Activated B cell treated with CpG ODN at 0.5 μM for 24 hours (primary cell): ENCODE measurements at regions not wholly inside any gene's neighbourhood (a gene's known extent, or its start where the extent isn't known, plus 50 kb on each side); places are given as distances from the start of the nearest gene placed in this dataset.

Experiments
- ATAC-seq: fragments of 200-7000 bp; cut with Tn5 transposase; one replicate; pipeline ENCODE4 v1.10.0; 2021; ENCODE audit warnings: low read depth, mild to moderate bottlenecking, moderate library complexity
- CTCF ChIA-PET: fragments of 350-600 bp; sonication (Branson Sonifier 250); formaldehyde crosslinking; loops from one replicate; lab custom pipeline; 2021; ENCODE audit warnings: antibody characterized with exemption; lab: Charles Lee
- POLR2A ChIA-PET: fragments of 350-600 bp; sonication (Branson Sonifier 250); formaldehyde crosslinking; loops from one replicate; lab custom pipeline; 2021; ENCODE audit warnings: antibody characterized with exemption; lab: Charles Lee
- DNase-seq: peaks from one replicate; pipeline ENCODE4 v3.0.0; 2022
- H3K27ac Mint-ChIP-seq: one replicate; pipeline ENCODE4 v1.8.0; 2020; ENCODE audit warnings: mixed read lengths
- H3K27me3 Mint-ChIP-seq: one replicate; pipeline ENCODE4 v1.8.0; 2021; ENCODE audit warnings: mixed read lengths
- H3K36me3 Mint-ChIP-seq: one replicate; pipeline ENCODE4 v1.8.0; 2021; ENCODE audit warnings: low read depth, mixed read lengths
- H3K4me1 Mint-ChIP-seq: one replicate; pipeline ENCODE4 v1.8.0; 2021; ENCODE audit warnings: mixed read lengths
- H3K4me3 Mint-ChIP-seq: one replicate; pipeline ENCODE4 v1.8.0; 2020; ENCODE audit warnings: mild to moderate bottlenecking, mixed read lengths
- H3K9me3 Mint-ChIP-seq: one replicate; pipeline ENCODE4 v1.8.0; 2020; ENCODE audit warnings: mixed read lengths
- intact Hi-C: fragments of 100-400 bp; cut with micrococcal nuclease; formaldehyde crosslinking; loops from one replicate; pipeline ENCODE4 v1.15.1; 2024
- TF ChIP-seq, protein P1 (sequence below): fragments of 200-600 bp; IDR thresholded peaks from one replicate; pipeline ENCODE4 v1.8.0; 2022; ENCODE audit warnings: antibody characterized with exemption, mild to moderate bottlenecking

DNA sequence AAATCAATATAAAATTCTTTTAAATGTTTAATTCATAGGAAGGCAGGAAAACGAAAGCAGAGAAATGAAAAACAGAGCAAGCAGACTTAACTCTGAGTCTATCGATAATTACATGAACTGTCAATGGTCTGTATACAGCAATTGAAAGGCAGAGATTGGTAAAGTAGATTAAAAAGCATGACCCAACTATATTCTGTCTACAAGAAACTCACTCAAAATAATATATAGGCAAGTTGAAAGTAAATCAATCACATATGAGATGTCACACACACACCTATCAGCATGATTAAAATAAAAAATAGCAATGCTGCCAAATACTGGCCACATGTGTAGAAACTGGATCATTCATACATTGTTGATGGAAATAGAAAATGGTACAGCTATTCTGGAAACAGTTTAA is 136.4 kb upstream of the CYP1B1 start:
- DNase-seq: no peak
- Mint-ChIP-seq H3K4me3 (no peak overlapping the region), H3K27me3 (peaks cover 18% of the 10 kb centered on the region), H3K9me3 (peaks cover 5% of the 10 kb centered on the region), H3K27ac (no peak overlapping the region), H3K36me3 (no peaks in the 10 kb centered on the region), H3K4me1 (no peaks in the 10 kb centered on the region)
- ATAC-seq: no peak
- intact Hi-C loops: no loop called here
- POLR2A ChIA-PET: no interaction called here
- TF ChIP-seq, protein P1, sequence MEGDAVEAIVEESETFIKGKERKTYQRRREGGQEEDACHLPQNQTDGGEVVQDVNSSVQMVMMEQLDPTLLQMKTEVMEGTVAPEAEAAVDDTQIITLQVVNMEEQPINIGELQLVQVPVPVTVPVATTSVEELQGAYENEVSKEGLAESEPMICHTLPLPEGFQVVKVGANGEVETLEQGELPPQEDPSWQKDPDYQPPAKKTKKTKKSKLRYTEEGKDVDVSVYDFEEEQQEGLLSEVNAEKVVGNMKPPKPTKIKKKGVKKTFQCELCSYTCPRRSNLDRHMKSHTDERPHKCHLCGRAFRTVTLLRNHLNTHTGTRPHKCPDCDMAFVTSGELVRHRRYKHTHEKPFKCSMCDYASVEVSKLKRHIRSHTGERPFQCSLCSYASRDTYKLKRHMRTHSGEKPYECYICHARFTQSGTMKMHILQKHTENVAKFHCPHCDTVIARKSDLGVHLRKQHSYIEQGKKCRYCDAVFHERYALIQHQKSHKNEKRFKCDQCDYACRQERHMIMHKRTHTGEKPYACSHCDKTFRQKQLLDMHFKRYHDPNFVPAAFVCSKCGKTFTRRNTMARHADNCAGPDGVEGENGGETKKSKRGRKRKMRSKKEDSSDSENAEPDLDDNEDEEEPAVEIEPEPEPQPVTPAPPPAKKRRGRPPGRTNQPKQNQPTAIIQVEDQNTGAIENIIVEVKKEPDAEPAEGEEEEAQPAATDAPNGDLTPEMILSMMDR: no peak
- CTCF ChIA-PET: no interaction called here

DNA sequence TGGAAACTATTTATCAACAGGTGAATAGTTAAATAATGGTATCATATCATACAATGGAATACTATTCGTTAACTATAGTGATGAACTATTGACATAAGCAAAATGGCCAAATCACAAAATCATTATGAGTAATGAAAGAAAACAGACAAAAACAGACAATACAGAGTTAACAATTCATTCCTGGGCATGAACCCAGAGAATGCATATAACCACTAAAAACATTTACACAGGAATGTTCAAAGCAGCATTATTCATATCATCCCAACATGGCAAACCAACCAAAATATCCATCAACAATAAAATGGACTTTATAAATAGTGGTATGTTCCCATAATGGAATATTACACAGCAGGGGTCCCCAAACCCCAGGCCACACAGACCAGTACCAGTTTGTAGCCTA is 131.2 kb upstream of the CYP1B1 start:
- H3K9me3 Mint-ChIP-seq: peaks cover 13% of the 10 kb centered on the region
- DNase-seq: no peak

DNA sequence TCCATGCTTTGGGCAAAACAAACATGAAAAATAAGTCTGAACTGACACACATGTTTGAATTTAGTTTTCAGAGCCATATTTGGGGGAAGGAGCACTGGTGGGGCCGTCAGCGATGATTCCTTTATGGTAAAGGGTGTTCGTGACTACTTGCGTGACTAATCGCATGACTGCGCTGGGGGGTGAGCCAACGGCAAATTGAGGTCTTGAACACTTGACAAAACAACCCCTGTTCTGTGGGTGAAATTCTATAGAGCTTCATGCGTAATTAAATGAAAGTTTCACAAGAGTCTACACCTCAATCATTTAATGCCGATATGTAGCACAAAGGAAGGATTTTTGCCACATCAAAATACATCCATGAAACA is 127.5 kb upstream of the CYP1B1 start:
- H3K27ac Mint-ChIP-seq: no peak overlapping the region
- no peak for DNase-seq
- ATAC-seq: no peak
- POLR2A ChIA-PET: no interaction called here
- TF ChIP-seq, protein P1: no peak
- no peaks in the 10 kb centered on the region for H3K4me1 Mint-ChIP-seq
- CTCF ChIA-PET: no interaction called here
- H3K9me3 Mint-ChIP-seq: peaks cover 9% of the 10 kb centered on the region
- intact Hi-C loops: no loop called here
- H3K4me3 Mint-ChIP-seq: no peak overlapping the region
- peaks cover 35% of the 10 kb centered on the region for H3K27me3 Mint-ChIP-seq
- no peaks in the 10 kb centered on the region for H3K36me3 Mint-ChIP-seq

More for the DNA sequence above, 131.2 kb upstream of the CYP1B1 start:
- TF ChIP-seq, protein P1: no peak
- Mint-ChIP-seq H3K4me3 (no peak overlapping the region), H3K27ac (no peak overlapping the region), H3K4me1 (no peaks in the 10 kb centered on the region), H3K36me3 (no peaks in the 10 kb centered on the region), H3K27me3 (peaks cover 36% of the 10 kb centered on the region)
- ChIA-PET POLR2A (no interaction called here), CTCF (no interaction called here)
- ATAC-seq: no peak
- intact Hi-C loops: no loop called here

DNA sequence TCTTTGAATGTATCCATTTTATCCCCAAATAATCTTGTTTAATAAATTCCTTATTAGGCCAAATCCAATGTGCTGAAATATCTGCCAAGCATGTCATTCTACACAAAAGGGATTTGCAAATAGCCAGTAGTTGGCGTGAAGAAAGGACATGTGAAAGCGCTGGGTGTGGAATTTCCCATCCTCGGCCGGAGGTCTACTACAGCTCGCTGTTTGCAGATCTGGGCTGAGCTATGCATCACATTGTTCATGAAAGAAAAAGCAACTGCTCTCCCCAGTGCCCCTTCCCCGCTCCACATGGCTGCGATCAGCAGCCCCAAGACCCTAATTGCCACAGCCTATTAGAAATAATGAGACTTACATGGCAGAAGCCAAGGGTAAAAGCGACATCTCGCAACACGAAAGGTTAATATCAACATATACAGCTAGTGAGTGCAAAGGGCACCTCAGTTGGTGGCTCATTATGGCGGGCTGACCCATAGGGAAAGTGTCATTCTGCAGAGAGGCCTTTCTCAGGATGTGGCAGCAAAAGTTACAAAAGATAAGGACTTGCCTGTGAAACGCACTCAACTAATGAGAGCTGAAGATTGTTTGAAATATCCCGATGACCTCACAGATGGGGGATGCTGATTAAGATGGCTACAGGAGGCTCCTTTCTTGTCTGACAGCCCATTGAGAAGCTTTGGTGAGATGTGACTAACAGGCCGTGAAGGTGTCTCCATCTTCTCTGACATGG is 126.9 kb upstream of the CYP1B1 start:
- Mint-ChIP-seq H3K9me3 (peaks cover 9% of the 10 kb centered on the region), H3K36me3 (no peaks in the 10 kb centered on the region), H3K27me3 (peaks cover 29% of the 10 kb centered on the region), H3K4me1 (no peaks in the 10 kb centered on the region), H3K4me3 (no peak overlapping the region), H3K27ac (no peak overlapping the region)
- ATAC-seq (no peak), DNase-seq (no peak)
- ChIA-PET CTCF (no interaction called here), POLR2A (interaction anchor here (0.6 kb wide), 1 partner anchor 806 kb away, joined by 5 read pairs; no protein-coding TSS in a partner anchor)
- TF ChIP-seq, protein P1: no peak
- intact Hi-C loops: no loop called here

DNA sequence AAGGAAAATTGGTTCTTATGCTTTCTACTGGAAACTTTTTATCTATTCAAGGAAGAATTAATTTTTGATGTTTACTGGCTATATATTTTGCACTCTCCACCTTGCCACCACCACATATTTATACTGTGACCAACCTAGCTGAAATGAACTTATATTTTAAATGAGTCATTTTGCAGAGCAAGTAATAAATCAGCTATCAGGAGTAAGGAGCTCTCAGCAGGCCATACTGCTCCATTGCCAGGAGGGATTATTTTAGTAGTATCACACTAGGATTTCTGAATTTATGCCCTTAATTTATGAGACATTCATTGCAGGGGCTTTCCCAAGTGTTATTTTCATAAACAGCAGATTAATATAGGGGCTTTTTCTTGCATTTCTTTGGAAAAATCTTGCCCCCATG is 125.8 kb upstream of the CYP1B1 start:
- H3K4me3 Mint-ChIP-seq: no peak overlapping the region
- TF ChIP-seq, protein P1: no peak
- DNase-seq: no peak
- intact Hi-C loops: no loop called here
- H3K4me1 Mint-ChIP-seq: no peaks in the 10 kb centered on the region
- H3K9me3 Mint-ChIP-seq: peaks cover 4% of the 10 kb centered on the region
- POLR2A ChIA-PET: no interaction called here
- no peaks in the 10 kb centered on the region for H3K36me3 Mint-ChIP-seq
- CTCF ChIA-PET: no interaction called here
- H3K27ac Mint-ChIP-seq: no peak overlapping the region
- peaks cover 25% of the 10 kb centered on the region for H3K27me3 Mint-ChIP-seq
- no peak for ATAC-seq
